ENCODE measurements at regions not wholly inside any gene's neighbourhood (a gene's known extent, or its start where the extent isn't known, plus 50 kb on each side); places are given as distances from the start of the nearest gene placed in this dataset.

DNA sequence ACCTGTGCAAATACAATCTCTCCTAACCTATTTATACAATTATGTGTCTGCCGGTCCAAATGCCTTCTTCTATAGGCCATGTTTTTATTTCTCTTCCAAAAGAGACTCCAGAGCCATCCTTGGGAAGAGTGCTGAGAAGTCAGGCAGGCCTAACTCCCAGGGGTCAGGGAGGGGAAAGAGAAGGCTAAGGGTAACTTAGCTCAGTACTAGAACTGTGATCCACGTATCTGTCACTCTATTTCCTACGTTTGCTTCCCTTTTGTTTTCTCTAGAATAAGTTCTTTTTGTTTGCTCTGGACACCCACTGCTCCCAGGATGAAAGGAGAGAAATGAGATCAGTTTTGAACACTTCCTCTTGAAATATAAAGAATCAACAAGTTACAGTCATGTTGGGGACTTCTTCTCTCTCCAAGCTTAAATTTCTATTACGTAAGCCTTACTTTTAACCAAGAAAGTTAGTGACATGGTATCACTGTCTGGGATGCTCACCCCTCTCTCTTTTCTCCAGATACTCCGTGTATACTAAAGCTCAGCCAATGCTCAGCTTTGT is 79.2 kb downstream of the DAD1 start:
- Histone ChIP-seq H3K9me2 (ENCODE audit: insufficient read depth) (no peaks in the 10 kb centered on the region), H3K9me3 (ENCODE audit: insufficient read depth, low read depth) (no peaks in the 10 kb centered on the region), H3K27me3 (ENCODE audit: insufficient read depth, low read depth) (no peaks in the 10 kb centered on the region), H3F3A (ENCODE audit: insufficient read depth, low read depth) (no peaks in the 10 kb centered on the region), H3K79me2 (ENCODE audit: low read depth) (no peaks in the 10 kb centered on the region), H2AFZ (no peak overlapping the region), H3K27ac (no peak overlapping the region), H3K4me2 (no peak overlapping the region), H3K4me1 (replicated peaks; ENCODE audit: insufficient read depth) (no peaks in the 10 kb centered on the region), H3K4me3 (no peak overlapping the region), H3K36me3 (ENCODE audit: low read depth) (no peaks in the 10 kb centered on the region), H4K20me1 (ENCODE audit: insufficient read depth) (no peaks in the 10 kb centered on the region)
- intact Hi-C loops (cut with micrococcal nuclease; ENCODE audit: unreplicated experiment), result no loop called here
- POLR2A ChIA-PET (ENCODE audit: unreplicated experiment), result no interaction called here
- TF ChIP-seq, protein P1, sequence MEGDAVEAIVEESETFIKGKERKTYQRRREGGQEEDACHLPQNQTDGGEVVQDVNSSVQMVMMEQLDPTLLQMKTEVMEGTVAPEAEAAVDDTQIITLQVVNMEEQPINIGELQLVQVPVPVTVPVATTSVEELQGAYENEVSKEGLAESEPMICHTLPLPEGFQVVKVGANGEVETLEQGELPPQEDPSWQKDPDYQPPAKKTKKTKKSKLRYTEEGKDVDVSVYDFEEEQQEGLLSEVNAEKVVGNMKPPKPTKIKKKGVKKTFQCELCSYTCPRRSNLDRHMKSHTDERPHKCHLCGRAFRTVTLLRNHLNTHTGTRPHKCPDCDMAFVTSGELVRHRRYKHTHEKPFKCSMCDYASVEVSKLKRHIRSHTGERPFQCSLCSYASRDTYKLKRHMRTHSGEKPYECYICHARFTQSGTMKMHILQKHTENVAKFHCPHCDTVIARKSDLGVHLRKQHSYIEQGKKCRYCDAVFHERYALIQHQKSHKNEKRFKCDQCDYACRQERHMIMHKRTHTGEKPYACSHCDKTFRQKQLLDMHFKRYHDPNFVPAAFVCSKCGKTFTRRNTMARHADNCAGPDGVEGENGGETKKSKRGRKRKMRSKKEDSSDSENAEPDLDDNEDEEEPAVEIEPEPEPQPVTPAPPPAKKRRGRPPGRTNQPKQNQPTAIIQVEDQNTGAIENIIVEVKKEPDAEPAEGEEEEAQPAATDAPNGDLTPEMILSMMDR (conservative IDR thresholded peaks at IDR 0.05), result no peak
- TF ChIP-seq EZH2 (IDR thresholded peaks at IDR 0.05; ENCODE audit: low read depth), result no peak
- no peak for DNase-seq
- CTCF ChIA-PET, result interaction anchor here (0.6 to 0.7 kb wide), 3 partner anchors 674 to 1472 kb away, joined by 5 to 12 read pairs (median 11); partner anchors contain the start of gene SLC7A8
- no TSS peak for BruUV-seq (replicated peaks)

DNA sequence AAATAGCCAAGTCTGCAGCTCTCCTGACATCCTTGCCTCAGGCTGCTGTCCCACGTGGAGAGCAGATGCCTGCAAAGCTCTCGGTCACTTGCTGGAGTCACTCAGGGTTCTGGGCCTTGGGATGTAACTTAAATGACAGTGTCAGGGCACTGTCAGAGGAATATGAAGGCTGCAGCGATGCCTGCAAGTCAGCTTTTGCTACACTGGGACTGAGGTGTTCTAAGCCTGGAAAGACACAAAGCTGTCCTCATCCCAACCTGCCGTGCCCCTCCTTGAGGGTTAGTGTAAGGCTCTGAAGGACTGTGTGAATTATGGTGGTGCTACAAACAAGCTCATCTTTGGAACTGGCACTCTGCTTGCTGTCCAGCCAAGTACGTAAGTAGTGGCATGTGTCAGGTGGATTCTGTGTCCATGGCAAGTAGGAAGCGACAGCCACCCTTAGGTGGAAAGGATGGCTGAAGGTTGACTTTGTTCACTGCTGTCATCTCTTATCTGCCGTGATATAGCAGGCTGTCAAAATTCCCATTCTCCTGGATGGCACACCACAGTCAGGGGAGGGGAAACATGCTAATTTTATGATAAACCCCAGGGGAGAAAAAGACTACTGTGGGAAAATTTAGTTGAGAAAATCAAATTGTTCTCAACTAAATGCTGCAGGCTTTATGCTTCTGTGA is 79.9 kb downstream of the DAD1 start:
- no peak overlapping the region for H3K4me2 ChIP-seq
- no peaks in the 10 kb centered on the region for H4K20me1 ChIP-seq (ENCODE audit: insufficient read depth)
- H3F3A ChIP-seq (ENCODE audit: insufficient read depth, low read depth), result no peaks in the 10 kb centered on the region
- ChIA-PET POLR2A (ENCODE audit: unreplicated experiment) (interaction anchor here (0.6 kb wide), 1 partner anchor 255 kb away, joined by 4 read pairs; no protein-coding TSS in a partner anchor), CTCF (no interaction called here)
- H3K36me3 ChIP-seq (ENCODE audit: low read depth), result no peaks in the 10 kb centered on the region
- H3K79me2 ChIP-seq (ENCODE audit: low read depth), result no peaks in the 10 kb centered on the region
- no peak overlapping the region for H3K27ac ChIP-seq
- H3K27me3 ChIP-seq (ENCODE audit: insufficient read depth, low read depth), result no peaks in the 10 kb centered on the region
- no peaks in the 10 kb centered on the region for H3K9me3 ChIP-seq (ENCODE audit: insufficient read depth, low read depth)
- H3K9me2 ChIP-seq (ENCODE audit: insufficient read depth), result no peaks in the 10 kb centered on the region
- no peak overlapping the region for H2AFZ ChIP-seq
- intact Hi-C loops (cut with micrococcal nuclease; ENCODE audit: unreplicated experiment), result no loop called here
- no peak for TF ChIP-seq EZH2 (IDR thresholded peaks at IDR 0.05; ENCODE audit: low read depth)
- TF ChIP-seq, protein P1 (conservative IDR thresholded peaks at IDR 0.05), result no peak
- DNase-seq, result no peak
- H3K4me1 ChIP-seq (replicated peaks; ENCODE audit: insufficient read depth), result no peaks in the 10 kb centered on the region
- BruUV-seq (replicated peaks), result no TSS peak
- no peak overlapping the region for H3K4me3 ChIP-seq

- no peaks in the 10 kb centered on the region for H3K4me1 ChIP-seq (replicated peaks; ENCODE audit: insufficient read depth)
- no peaks in the 10 kb centered on the region for H3K36me3 ChIP-seq (ENCODE audit: low read depth)
- H3K9me3 ChIP-seq (ENCODE audit: insufficient read depth, low read depth), result no peaks in the 10 kb centered on the region
- no peak for TF ChIP-seq EZH2 (IDR thresholded peaks at IDR 0.05; ENCODE audit: low read depth)
- TF ChIP-seq, protein P1 (conservative IDR thresholded peaks at IDR 0.05), result no peak
- no peak overlapping the region for H2AFZ ChIP-seq
- no peak for DNase-seq
- no peak overlapping the region for H3K4me2 ChIP-seq
- no peaks in the 10 kb centered on the region for H3F3A ChIP-seq (ENCODE audit: insufficient read depth, low read depth)
- no peak overlapping the region for H3K4me3 ChIP-seq
- H3K79me2 ChIP-seq (ENCODE audit: low read depth), result no peaks in the 10 kb centered on the region
- no peaks in the 10 kb centered on the region for H4K20me1 ChIP-seq (ENCODE audit: insufficient read depth)
- ChIA-PET POLR2A (ENCODE audit: unreplicated experiment) (interaction anchor here (0.6 kb wide), 1 partner anchor 254 kb away, joined by 4 read pairs; no protein-coding TSS in a partner anchor), CTCF (no interaction called here)
- H3K9me2 ChIP-seq (ENCODE audit: insufficient read depth), result no peaks in the 10 kb centered on the region
- no TSS peak for BruUV-seq (replicated peaks)
- H3K27me3 ChIP-seq (ENCODE audit: insufficient read depth, low read depth), result no peaks in the 10 kb centered on the region
- intact Hi-C loops (cut with micrococcal nuclease; ENCODE audit: unreplicated experiment), result no loop called here
- H3K27ac ChIP-seq, result no peak overlapping the region
Observed at GRCh38 chr14:22508662-22509035, 80.4 kb downstream of the DAD1 start.

Data from PC-9 (cell line).